Left hindlimb (tissue), 1 donor: ENCODE measurements at regions not wholly inside any gene's neighbourhood (a gene's known extent, or its start where the extent isn't known, plus 50 kb on each side); places are given as distances from the start of the nearest gene placed in this dataset.
"Not testable (repeated sequence)": the region's sequence is repeated elsewhere in the genome, so short reads cannot be mapped to it uniquely, and the experiment has no call there.

Experiments used
- DNase-seq: peaks from one replicate; pipeline ENCODE4 v3.0.0-alpha.2; 2018

- DNase-seq: no peak
Observed at GRCh38 chrX:41005445-41005992, 79.7 kb upstream of the USP9X start.

DNA sequence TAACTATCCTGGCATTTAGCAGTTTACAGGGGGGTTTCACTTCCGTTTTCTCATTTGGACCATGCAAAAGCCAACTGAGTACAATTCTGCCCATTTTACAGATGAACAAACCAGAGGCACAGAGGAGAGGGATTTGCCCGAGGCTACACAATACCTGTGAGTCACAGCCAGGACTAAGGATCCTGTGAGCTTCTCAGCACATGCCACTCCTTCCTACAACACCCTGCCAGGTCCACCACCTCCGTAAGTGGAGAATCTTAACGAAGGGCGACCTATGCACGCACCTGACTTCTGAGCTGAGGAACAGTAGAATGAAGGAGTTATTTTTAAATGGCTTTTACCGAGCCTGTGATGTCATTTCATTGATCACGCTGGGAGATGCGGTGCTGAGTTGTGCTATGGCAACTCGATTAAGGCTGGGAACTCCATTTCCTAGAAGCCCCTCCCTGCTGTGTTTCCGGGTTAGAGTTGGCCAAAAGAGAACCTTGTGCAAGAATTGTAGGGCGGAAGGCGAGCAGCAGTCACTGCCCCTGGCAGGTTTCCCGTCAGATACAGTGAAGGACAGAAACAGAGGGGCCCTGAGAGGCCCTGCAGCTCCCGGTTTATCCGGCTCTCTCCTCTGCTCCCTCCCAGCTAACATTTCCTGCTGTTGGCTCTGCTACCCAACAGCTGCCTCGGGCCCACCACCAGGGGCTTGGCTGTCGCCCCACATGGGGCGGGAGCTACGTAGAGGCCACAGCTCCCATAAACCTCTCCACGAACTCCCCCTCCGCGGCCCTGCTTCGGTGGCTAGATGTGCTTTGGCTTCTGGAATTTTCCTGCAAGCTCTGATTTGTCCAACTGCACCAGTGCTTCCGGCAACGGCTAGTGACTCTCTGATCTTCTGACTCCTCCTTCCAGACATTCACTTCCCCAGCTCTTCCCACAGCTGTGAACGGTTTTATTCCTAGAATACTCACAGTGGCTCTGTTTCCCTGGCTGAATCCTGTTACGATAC lies 75.1 kb upstream of the USP9X start:
- DNase-seq: peak; percentile 92

- DNase-seq: no peak
Observed at GRCh38 chrX:41014776-41015360, 70.4 kb upstream of the USP9X start.

GRCh38 chrX:41017785-41018184 lies 67.5 kb upstream of the USP9X start:
- DNase-seq: not testable (repeated sequence)

GRCh38 chrX:41018391-41019040 lies 66.7 kb upstream of the USP9X start:
- not testable (repeated sequence) for DNase-seq

- DNase-seq: no peak
Observed at GRCh38 chrX:41019041-41019392, 66.2 kb upstream of the USP9X start.

GRCh38 chrX:41022566-41022965 lies 62.7 kb upstream of the USP9X start:
- DNase-seq: no peak

DNA sequence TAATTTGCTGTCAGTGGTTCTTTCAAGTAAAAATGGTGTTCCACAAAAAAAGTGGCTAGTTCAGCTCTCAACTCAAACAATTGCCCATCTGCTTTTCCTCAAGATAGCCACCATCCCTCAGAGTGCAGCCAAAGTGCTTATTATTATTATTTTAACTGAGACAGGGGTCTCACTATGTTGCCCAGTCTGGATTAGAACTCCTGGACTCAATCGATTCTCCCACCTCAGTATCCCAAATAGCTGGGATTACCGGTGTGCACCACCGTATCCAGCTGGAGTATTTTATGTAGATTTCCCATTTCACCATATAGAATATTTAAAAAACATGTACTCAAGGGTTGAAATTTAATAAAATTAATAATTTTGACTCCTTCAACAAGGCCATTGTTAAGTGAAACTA lies 62.1 kb upstream of the USP9X start:
- DNase-seq: no peak

DNA sequence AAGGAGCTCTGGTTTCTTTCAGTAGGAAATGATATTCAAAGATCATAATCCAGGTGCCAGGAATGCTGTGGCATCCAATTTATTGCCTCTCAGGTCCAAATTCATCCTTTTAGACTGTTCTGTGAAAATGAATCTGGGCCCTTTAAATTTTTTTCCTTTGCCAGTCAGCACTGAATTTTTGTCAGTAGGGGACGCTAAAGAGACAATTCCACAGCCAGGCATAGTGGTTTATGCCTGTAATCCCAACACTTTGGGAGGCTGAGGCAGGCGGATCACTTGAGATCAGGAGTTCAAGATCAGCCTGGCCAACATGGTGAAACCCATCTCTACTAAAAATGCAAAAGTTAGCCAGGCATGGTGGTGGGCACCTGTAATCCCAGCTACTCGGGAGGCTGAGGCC lies 60.9 kb upstream of the USP9X start:
- DNase-seq: not testable (repeated sequence)

DNA sequence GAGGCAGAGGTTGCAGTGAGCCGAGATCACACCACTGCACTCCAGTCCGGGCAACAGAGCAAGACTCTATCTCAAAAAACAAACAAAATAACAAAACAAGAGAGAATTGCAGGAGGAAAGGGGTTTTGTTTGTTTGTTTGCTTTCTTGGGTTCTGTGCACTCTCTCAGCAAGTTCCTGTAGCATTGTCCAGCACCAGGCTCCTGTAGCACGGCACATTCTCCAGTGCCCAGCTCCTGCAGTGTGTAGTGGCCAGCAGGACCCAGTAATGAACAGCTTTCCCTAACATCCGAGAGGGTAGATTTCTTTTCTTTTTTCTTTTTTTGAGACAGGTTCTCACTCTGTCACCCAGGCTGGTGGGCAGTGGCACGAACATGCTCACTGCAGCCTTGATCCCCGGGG lies 60.5 kb upstream of the USP9X start:
- DNase-seq: no peak

DNA sequence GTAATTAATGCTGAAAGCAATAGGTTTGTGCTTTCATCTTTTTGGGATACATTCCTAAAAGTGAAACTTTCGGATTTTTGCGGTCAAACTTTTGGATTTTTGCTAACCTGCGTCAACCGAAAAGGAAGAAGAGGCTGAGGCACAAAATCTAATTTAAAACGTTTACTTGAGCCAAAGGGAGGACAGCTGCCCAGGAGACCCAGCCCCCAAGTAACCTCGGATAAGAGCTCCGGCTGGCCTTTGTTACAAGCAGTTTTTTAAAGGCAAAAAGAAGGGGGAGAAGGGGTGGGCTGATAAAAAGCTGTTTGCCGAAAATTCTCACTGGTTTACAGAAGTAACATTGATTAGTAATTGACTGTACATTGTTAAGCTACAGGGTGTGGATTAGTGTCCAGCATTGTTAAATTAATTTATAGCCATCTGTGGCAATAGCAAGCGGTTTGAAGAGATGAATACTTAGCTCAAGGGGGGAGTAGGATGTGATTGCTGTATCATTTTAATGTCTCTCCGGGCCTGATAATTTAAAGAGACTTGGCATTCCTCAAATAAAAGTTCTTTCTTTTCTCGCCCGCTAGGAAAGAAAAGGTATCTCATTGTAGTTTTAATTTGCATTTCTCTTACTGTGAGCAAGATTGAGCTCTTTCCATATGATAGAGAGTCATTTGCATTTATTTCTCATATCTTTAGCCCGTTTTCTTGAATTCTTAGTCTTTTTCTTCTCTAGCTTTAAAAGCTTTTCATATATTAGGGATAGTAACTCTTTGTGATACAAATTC lies 59.1 kb upstream of the USP9X start:
- DNase-seq: no peak

GRCh38 chrX:41026702-41027078 lies 58.6 kb upstream of the USP9X start:
- no peak for DNase-seq

- DNase-seq: no peak
Observed at GRCh38 chrX:41029332-41029731, 55.9 kb upstream of the USP9X start.

GRCh38 chrX:41031256-41031967 lies 53.8 kb upstream of the USP9X start:
- DNase-seq: no peak

DNA sequence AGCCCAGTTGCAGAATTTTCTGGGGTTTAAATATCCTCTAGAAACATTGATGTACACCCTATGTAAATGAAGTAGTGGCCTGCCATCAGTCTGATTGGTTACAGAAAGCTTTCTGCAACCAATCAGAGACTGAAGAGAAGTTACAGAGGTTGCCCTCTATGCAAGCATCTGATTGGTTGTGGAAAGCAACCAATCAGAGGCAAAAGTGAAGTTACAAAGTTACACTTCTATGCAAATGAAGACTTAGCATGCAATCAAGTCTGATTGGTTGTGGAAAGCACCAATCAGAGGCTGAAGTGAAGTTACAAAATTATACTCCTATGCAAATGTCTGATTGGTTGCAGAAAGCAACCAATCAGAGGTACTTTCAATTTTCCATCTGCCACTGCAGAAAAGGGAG lies 51.9 kb upstream of the USP9X start:
- DNase-seq: no peak

DNA sequence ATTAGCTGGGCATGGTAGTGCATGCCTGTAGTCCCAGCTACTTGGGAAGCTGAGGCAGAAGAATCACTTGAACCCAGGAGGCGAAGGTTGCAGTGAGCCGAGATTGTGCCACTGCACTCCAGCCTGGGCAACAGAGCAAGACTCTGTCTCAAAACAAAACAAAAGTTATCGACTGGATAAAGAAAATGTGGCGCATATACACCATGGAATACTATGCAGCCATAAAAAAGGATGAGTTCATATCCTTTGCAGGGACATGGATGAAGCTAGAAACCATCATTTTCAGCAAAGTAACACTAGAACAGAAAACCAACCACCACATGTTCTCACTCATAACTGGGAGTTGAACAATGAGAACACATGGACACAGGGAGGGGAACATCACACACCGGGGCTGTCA lies 50.3 kb upstream of the USP9X start:
- DNase-seq: not testable (repeated sequence)
